ENCODE measurements at regions not wholly inside any gene's neighbourhood (a gene's known extent, or its start where the extent isn't known, plus 50 kb on each side); places are given as distances from the start of the nearest gene placed in this dataset.

- TF ChIP-seq TAF1 (IDR thresholded peaks at IDR 0.05; ENCODE audit: low read depth, low read length), result no peak
- TF ChIP-seq POLR2A (IDR thresholded peaks at IDR 0.05; ENCODE audit: low read depth, low read length), result no peak
- no peak for TF ChIP-seq POLR2AphosphoS5 (IDR thresholded peaks at IDR 0.05; ENCODE audit: low read depth, low read length)
- no peak for TF ChIP-seq POU2F2 (IDR thresholded peaks at IDR 0.05; ENCODE audit: low read depth, low read length)
- no peak for TF ChIP-seq SPI1 (IDR thresholded peaks at IDR 0.05; ENCODE audit: low read depth, low read length)
These were observed 180.4 kb downstream of the DLL1 start for GRCh38 chr6:170110201-170111140.
